IMR-90 (cell line): ENCODE measurements at regions not wholly inside any gene's neighbourhood (a gene's known extent, or its start where the extent isn't known, plus 50 kb on each side); places are given as distances from the start of the nearest gene placed in this dataset.
A peak's percentile ranks its signal among the peaks of the same experiment; 100 is the strongest.

Experiments used
- ATAC-seq: fragments of 200-7000 bp; cut with Tn5 transposase; 2 replicates; pipeline ENCODE4 v1.9.1; 2020; ENCODE audit warnings: low read depth, mild to moderate bottlenecking, moderate library complexity
- BruUV-seq: library from RNA; stranded (reverse); fragments of 400-500 nt; replicated peaks from 2 replicates; lab custom pipeline; 2021; lab: Mats Ljungman, UMichigan
- CTCF ChIA-PET: fragments of 300-600 bp; formaldehyde crosslinking; extraction: SDS; loops from one replicate; lab custom pipeline; 2021; ENCODE audit warnings: antibody characterized with exemption; lab: Yijun Ruan, JAX
- POLR2A ChIA-PET: fragments of 300-600 bp; sonication (Branson Sonifier 250); formaldehyde crosslinking; loops from one replicate; lab custom pipeline; 2022; ENCODE audit warnings: antibody characterized with exemption; ENCODE audit not compliant: unreplicated experiment; lab: Charles Lee
- DNase-seq: peaks from one replicate; pipeline ENCODE4 v3.0.0; 2013
- H2AFZ ChIP-seq: replicated peaks from 2 replicates; pipeline ENCODE3; 2013; ENCODE audit warnings: low read length, mild to moderate bottlenecking; ENCODE audit not compliant: poor library complexity
- H2AK5ac ChIP-seq: 2 replicates; pipeline ENCODE4 v1.6.1; 2013; ENCODE audit warnings: low read depth, low read length, inconsistent platforms
- H2AK9ac ChIP-seq: replicated peaks from 2 replicates; pipeline ENCODE3; 2013; ENCODE audit warnings: mild to moderate bottlenecking, low read depth, low read length, moderate library complexity; ENCODE audit not compliant: poor library complexity
- H2BK120ac ChIP-seq: 2 replicates; pipeline ENCODE4 v1.6.1; 2013; ENCODE audit warnings: low read depth, low read length, inconsistent platforms
- H2BK15ac ChIP-seq: 3 replicates; pipeline ENCODE4 v1.6.1; 2013; ENCODE audit warnings: low read depth, low read length, inconsistent platforms
- H2BK20ac ChIP-seq: 2 replicates; pipeline ENCODE4 v1.6.1; 2013; ENCODE audit warnings: low read depth, mild to moderate bottlenecking, inconsistent platforms, low read length, moderate library complexity
- H2BK5ac ChIP-seq: 2 replicates; pipeline ENCODE4 v1.6.1; 2013; ENCODE audit warnings: mild to moderate bottlenecking, low read depth, low read length, inconsistent platforms; ENCODE audit not compliant: poor library complexity, severe bottlenecking
- H3K14ac ChIP-seq: replicated peaks from 2 replicates; pipeline ENCODE4 v1.6.1; 2013; ENCODE audit warnings: low read depth, low read length, inconsistent platforms
- H3K18ac ChIP-seq: 2 replicates; pipeline ENCODE4 v1.6.1; 2013; ENCODE audit warnings: low read depth, low read length, control low read depth
- H3K23ac ChIP-seq: 2 replicates; pipeline ENCODE4 v1.6.1; 2013; ENCODE audit warnings: low read depth, low read length, inconsistent platforms
- H3K27ac ChIP-seq: 2 replicates; pipeline ENCODE4 v1.5.1; 2013; ENCODE audit warnings: mild to moderate bottlenecking, control low read depth, low read length; ENCODE audit not compliant: insufficient read depth
- H3K27me3 ChIP-seq: 2 replicates; pipeline ENCODE4 v1.6.1; 2013; ENCODE audit warnings: low read length; ENCODE audit not compliant: control insufficient read depth, insufficient read depth
- H3K36me3 ChIP-seq: 2 replicates; pipeline ENCODE4 v1.6.1; 2013; ENCODE audit warnings: low read length, mixed read lengths; ENCODE audit not compliant: control insufficient read depth, insufficient read depth
- H3K4ac ChIP-seq: 2 replicates; pipeline ENCODE4 v1.6.1; 2013; ENCODE audit warnings: low read depth, low read length, inconsistent platforms
- H3K4me1 ChIP-seq: 2 replicates; pipeline ENCODE4 v1.6.1; 2013; ENCODE audit warnings: low read length, mixed read lengths; ENCODE audit not compliant: control insufficient read depth, insufficient read depth
- H3K4me2 ChIP-seq: 2 replicates; pipeline ENCODE4 v1.6.1; 2013; ENCODE audit warnings: low read depth, mild to moderate bottlenecking, control low read depth, low read length, moderate library complexity
- H3K4me3 ChIP-seq: 2 replicates; pipeline ENCODE4 v1.5.1; 2013; ENCODE audit warnings: low read depth, mild to moderate bottlenecking, control low read depth, low read length, moderate library complexity; ENCODE audit not compliant: insufficient read depth
- H3K56ac ChIP-seq: 2 replicates; pipeline ENCODE4 v1.6.1; 2013; ENCODE audit warnings: low read length, inconsistent platforms; ENCODE audit not compliant: insufficient read depth; ENCODE audit errors: extremely low read depth
- H3K79me1 ChIP-seq, 2 experiments: 2 replicates each; pipeline ENCODE4 v1.6.1; 2013; ENCODE audit warnings: low read length in 2 of 2, inconsistent platforms in 1 of 2, low read depth in 1 of 2
- H3K9ac ChIP-seq: 2 replicates; pipeline ENCODE4 v1.6.1; 2013; ENCODE audit warnings: low read depth, low read length, control low read depth
- H3K9me1 ChIP-seq: 2 replicates; pipeline ENCODE4 v1.6.1; 2013; ENCODE audit warnings: low read length, inconsistent platforms; ENCODE audit not compliant: insufficient read depth
- H3K9me3 ChIP-seq: 2 replicates; pipeline ENCODE4 v1.6.1; 2013; ENCODE audit warnings: low read length; ENCODE audit not compliant: control insufficient read depth, insufficient read depth
- H4K20me1 ChIP-seq: 2 replicates; pipeline ENCODE4 v1.6.1; 2013; ENCODE audit warnings: low read length, inconsistent platforms; ENCODE audit not compliant: insufficient read depth
- H4K5ac ChIP-seq: 2 replicates; pipeline ENCODE4 v1.6.1; 2013; ENCODE audit warnings: mild to moderate bottlenecking, low read depth, low read length, control low read depth
- H4K8ac ChIP-seq, 2 experiments: 2 replicates each; pipeline ENCODE4 v1.6.1; 2013; ENCODE audit warnings: low read depth in 2 of 2, low read length in 2 of 2, control low read depth in 1 of 2, inconsistent platforms in 1 of 2
- H4K91ac ChIP-seq: 2 replicates; pipeline ENCODE4 v1.6.1; 2013; ENCODE audit warnings: low read depth, low read length, inconsistent platforms; ENCODE audit not compliant: insufficient read depth
- CEBPB ChIP-seq: IDR thresholded peaks from 2 replicates; pipeline ENCODE4 v1.6.1; 2012; ENCODE audit warnings: low read depth, low read length, improper control_type of control experiment
- FOS ChIP-seq: fragments of 150-350 bp; IDR thresholded peaks from 2 replicates; pipeline ENCODE4 v1.6.1; 2016; ENCODE audit warnings: low read depth, low read length
- MXI1 ChIP-seq: IDR thresholded peaks from 2 replicates; pipeline ENCODE4 v1.6.1; 2012; ENCODE audit warnings: low read depth, mild to moderate bottlenecking, low read length, moderate library complexity, borderline replicate concordance
- RCOR1 ChIP-seq: IDR thresholded peaks from 2 replicates; pipeline ENCODE4 v1.6.1; 2012; ENCODE audit warnings: mild to moderate bottlenecking, low read length, improper control_type of control experiment; ENCODE audit not compliant: insufficient replicate concordance
- WGBS, 2 experiments: methylation state at CpG; one replicate each; pipeline versions ENCODE4 v1.1.5 to v1.1.7; 2013; ENCODE audit warnings: missing lambda C conversion rate in 2 of 2; ENCODE audit not compliant: insufficient read length in 1 of 2; ENCODE audit errors: extremely low coverage in 2 of 2; 5-methylcytosine and 5-hydroxymethylcytosine counted together
- dilution Hi-C: fragments of 300-500 bp; cut with HindIII; formaldehyde crosslinking; loops from one replicate; pipeline ENCODE4 v1.14.3; 2018; ENCODE audit warnings: low sequenced_read_pairs; ENCODE audit not compliant: unreplicated experiment
- in situ Hi-C: fragments of 300-500 bp; cut with MboI; formaldehyde crosslinking; loops from 3 replicates; pipeline ENCODE4 v1.14.3; 2019; ENCODE audit warnings: low sequenced_read_pairs, inconsistent platforms, mixed read lengths
- intact Hi-C: fragments of 100-400 bp; cut with micrococcal nuclease; formaldehyde crosslinking; loops from 2 replicates; pipeline ENCODE4 v1.10.0; 2022
- TF ChIP-seq, protein P1 (sequence below): conservative IDR thresholded peaks from 2 replicates; pipeline ENCODE4 v1.5.1; 2012; ENCODE audit warnings: mild to moderate bottlenecking, low read depth, low read length, improper control_type of control experiment
- TF ChIP-seq, protein P2 (sequence below): fragments of 150-350 bp; IDR thresholded peaks from 2 replicates; pipeline ENCODE4 v1.6.1; 2017; ENCODE audit warnings: mild to moderate bottlenecking, antibody characterized with exemption, low read length, low read depth
- TF ChIP-seq, protein P3 (sequence below): fragments of 150-350 bp; IDR thresholded peaks from 2 replicates; pipeline ENCODE4 v1.6.1; 2016; ENCODE audit warnings: low read depth, mild to moderate bottlenecking, low read length, moderate library complexity, borderline replicate concordance

DNA sequence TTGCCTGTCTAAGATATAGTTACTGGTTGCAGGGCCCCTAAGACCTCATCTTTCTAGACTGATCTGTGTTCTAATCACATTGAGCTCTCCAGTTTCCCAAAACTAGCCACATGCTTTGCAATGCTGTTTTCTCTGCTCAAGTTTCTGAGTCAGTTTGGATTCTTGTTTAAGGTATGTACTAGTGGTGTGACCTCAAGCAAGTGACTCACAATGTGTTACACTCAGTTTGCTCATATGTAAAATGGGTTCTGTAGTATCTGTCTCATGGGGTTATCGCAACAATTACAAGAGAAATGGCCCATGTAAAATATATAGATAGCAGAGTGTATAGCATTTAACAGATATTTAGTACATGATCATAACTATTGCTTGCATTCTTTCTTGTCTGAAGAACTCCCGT, 153.1 kb upstream of the ELL2 start:
- Histone ChIP-seq H4K8ac (peak overlapping the region; percentile 41 to 42), H2AK5ac (peak overlapping the region; percentile 62), H3K56ac (no peak overlapping the region), H3K27me3 (no peaks in the 10 kb centered on the region), H2BK5ac (peak overlapping the region; percentile 54), H4K5ac (peak overlapping the region; percentile 68; the same call in 1 of the 2 replicates), H3K36me3 (no peaks in the 10 kb centered on the region), H2BK120ac (peak overlapping the region; percentile 38; the same call in 1 of the 2 replicates), H3K18ac (peak overlapping the region; percentile 67; the same call in 1 of the 2 replicates), H3K79me1 (peaks cover 0 to 4% of the 10 kb centered on the region in 2 experiments; a peak in 1 of 4 replicates), H3K4me2 (no peak overlapping the region; the same call in 1 of the 2 replicates), H3K4me3 (no peak overlapping the region), H4K20me1 (no peaks in the 10 kb centered on the region), H3K27ac (no peak overlapping the region), H3K9me1 (peaks cover 3% of the 10 kb centered on the region), H3K9me3 (no peaks in the 10 kb centered on the region), H2AFZ (no peak overlapping the region), H3K23ac (no peak overlapping the region), H2BK15ac (peak overlapping the region; percentile 95; the same call in 2 of the 3 replicates), H3K4me1 (peaks cover 19% of the 10 kb centered on the region), H2AK9ac (no peak overlapping the region), H3K4ac (peak overlapping the region; percentile 46; the same call in 1 of the 2 replicates), H4K91ac (no peak overlapping the region), H2BK20ac (peak overlapping the region; percentile 47), H3K14ac (peak overlapping the region; percentile 3; the same call in 1 of the 2 replicates), H3K9ac (no peak overlapping the region)
- TF ChIP-seq, protein P1, sequence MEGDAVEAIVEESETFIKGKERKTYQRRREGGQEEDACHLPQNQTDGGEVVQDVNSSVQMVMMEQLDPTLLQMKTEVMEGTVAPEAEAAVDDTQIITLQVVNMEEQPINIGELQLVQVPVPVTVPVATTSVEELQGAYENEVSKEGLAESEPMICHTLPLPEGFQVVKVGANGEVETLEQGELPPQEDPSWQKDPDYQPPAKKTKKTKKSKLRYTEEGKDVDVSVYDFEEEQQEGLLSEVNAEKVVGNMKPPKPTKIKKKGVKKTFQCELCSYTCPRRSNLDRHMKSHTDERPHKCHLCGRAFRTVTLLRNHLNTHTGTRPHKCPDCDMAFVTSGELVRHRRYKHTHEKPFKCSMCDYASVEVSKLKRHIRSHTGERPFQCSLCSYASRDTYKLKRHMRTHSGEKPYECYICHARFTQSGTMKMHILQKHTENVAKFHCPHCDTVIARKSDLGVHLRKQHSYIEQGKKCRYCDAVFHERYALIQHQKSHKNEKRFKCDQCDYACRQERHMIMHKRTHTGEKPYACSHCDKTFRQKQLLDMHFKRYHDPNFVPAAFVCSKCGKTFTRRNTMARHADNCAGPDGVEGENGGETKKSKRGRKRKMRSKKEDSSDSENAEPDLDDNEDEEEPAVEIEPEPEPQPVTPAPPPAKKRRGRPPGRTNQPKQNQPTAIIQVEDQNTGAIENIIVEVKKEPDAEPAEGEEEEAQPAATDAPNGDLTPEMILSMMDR: no peak
- TF ChIP-seq CEBPB: no peak
- TF ChIP-seq, protein P2, sequence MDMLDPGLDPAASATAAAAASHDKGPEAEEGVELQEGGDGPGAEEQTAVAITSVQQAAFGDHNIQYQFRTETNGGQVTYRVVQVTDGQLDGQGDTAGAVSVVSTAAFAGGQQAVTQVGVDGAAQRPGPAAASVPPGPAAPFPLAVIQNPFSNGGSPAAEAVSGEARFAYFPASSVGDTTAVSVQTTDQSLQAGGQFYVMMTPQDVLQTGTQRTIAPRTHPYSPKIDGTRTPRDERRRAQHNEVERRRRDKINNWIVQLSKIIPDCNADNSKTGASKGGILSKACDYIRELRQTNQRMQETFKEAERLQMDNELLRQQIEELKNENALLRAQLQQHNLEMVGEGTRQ: no peak
- TF ChIP-seq, protein P3, sequence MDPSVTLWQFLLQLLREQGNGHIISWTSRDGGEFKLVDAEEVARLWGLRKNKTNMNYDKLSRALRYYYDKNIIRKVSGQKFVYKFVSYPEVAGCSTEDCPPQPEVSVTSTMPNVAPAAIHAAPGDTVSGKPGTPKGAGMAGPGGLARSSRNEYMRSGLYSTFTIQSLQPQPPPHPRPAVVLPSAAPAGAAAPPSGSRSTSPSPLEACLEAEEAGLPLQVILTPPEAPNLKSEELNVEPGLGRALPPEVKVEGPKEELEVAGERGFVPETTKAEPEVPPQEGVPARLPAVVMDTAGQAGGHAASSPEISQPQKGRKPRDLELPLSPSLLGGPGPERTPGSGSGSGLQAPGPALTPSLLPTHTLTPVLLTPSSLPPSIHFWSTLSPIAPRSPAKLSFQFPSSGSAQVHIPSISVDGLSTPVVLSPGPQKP: no peak
- TF ChIP-seq MXI1: no peak
- peak; percentile 93 for TF ChIP-seq RCOR1
- 0 out of 2 replicates have a peak, but pooled peaks have one; percentile 27 for TF ChIP-seq FOS
- ATAC-seq (no peak), DNase-seq (peak; percentile 70)
- no TSS peak for BruUV-seq
- CTCF ChIA-PET: interaction anchor here (0.6 to 1.1 kb wide), 2 partner anchors 21 to 37 kb away, joined by 3 to 4 read pairs; no protein-coding TSS in a partner anchor
- WGBS, 2 experiments: no CpG with 5 or more reads among the region's 2 CpGs
- POLR2A ChIA-PET: interaction anchor here (0.6 kb wide), 1 partner anchor 161 kb away, joined by 4 read pairs; no protein-coding TSS in a partner anchor
- intact Hi-C loops (loop anchor here (5.0 to 10.0 kb wide), 5 partner anchors 92 to 220 kb away; no protein-coding TSS in a partner anchor), in situ Hi-C loops (no loop called here), dilution Hi-C loops (no loop called here)
